Body of pancreas (tissue), 4 donors: ENCODE measurements at regions not wholly inside any gene's neighbourhood (a gene's known extent, or its start where the extent isn't known, plus 50 kb on each side); places are given as distances from the start of the nearest gene placed in this dataset.

Experiments
- CTCF ChIP-seq, 7 experiments: fragments of 450-650 bp in 4 of 7; fragments of 200-600 bp in 3 of 7; sonication (generic) in 3 of 7; IDR thresholded peaks; one replicate each; pipeline ENCODE4 v1.5.1; 2016 to 2019; ENCODE audit warnings: antibody characterized with exemption in 7 of 7
- POLR2A ChIP-seq, 3 donors: fragments of 450-650 bp; IDR thresholded peaks; one replicate each; pipeline ENCODE4 v1.6.1; 2016; ENCODE audit warnings: antibody characterized with exemption in 3 of 3, mild to moderate bottlenecking in 2 of 3

- TF ChIP-seq CTCF (IDR thresholded peaks at IDR 0.05) (no peak), POLR2A (IDR thresholded peaks at IDR 0.05) (no peak)
Observed at GRCh38 chr12:93073324-93073723, 144.2 kb upstream of the EEA1 start.
